ENCODE measurements at regions not wholly inside any gene's neighbourhood (a gene's known extent, or its start where the extent isn't known, plus 50 kb on each side); places are given as distances from the start of the nearest gene placed in this dataset.
"Not testable (repeated sequence)": the region's sequence is repeated elsewhere in the genome, so short reads cannot be mapped to it uniquely, and the experiment has no call there.

DNA sequence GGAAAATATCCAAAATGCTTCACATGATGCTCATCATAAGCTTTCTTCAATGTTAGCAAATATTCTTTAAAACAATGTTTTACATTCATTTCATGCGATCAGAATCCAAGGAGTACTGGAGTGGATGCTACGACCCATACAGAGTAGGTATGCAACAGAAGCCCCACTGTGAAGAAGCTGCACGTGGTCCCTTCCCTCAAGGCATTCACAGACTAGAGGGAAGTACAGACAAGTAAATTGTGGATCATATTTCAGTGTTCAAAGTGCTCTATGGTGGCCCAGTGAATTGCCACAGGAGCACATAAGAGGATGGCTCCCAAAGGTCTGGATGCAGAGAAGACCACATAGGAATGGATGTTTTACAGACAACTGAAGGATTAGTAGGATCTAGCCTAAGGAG is 789.9 kb downstream of the IGSF11 start:
- no peak for DNase-seq

DNA sequence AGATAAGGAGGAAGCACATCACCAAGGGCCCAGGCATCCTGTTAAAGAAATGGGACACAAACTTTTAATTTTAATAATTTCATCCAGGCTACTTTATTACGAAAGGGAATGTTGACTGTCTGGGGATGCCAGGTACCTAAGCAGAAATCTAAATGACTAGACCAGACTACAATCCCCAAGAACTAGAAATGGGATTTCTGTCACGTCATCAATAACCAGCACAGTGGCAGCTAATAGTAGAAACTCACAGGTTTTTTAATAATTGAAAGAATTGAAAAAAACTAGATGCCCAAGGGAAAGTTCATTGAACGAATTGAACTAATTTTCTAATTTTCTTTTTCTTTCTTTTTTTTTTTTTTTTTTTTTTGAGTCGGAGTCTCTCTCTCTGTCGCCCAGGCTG is 789.3 kb downstream of the IGSF11 start:
- no peak for DNase-seq

GRCh38 chr3:118258850-118259249 is 775.8 kb downstream of the IGSF11 start:
- DNase-seq, result not testable (repeated sequence)

DNA sequence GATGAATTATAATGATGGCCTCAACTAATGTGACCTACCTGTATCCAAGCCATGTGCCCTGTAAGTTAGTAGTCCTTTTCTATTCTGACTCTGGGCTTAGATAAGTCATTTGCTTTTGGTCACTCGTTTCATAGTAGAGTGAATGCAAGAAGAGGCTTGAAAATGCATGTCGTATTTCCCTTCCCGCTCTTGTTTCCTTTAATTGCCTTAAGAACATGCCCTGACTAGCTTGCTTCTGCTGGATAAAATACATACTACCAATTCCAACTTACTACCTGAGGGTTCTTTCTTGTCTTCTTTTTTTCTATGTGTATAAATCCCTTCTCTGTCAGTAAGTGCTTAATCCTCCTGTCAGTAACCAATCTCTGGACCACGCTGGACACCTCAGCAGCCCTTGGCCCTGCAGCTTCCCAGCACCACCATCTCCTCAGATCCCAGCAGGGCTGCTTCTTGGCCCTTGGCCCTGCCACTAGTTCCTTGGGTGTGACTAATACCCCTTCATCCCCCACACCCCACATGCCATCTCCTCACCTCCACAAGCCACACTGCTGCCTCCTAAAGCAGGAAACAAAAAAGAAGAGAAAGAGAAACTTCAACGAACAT is 771.7 kb downstream of the IGSF11 start:
- DNase-seq, result no peak

GRCh38 chr3:118267588-118267987 is 767.1 kb downstream of the IGSF11 start:
- DNase-seq, result no peak

DNA sequence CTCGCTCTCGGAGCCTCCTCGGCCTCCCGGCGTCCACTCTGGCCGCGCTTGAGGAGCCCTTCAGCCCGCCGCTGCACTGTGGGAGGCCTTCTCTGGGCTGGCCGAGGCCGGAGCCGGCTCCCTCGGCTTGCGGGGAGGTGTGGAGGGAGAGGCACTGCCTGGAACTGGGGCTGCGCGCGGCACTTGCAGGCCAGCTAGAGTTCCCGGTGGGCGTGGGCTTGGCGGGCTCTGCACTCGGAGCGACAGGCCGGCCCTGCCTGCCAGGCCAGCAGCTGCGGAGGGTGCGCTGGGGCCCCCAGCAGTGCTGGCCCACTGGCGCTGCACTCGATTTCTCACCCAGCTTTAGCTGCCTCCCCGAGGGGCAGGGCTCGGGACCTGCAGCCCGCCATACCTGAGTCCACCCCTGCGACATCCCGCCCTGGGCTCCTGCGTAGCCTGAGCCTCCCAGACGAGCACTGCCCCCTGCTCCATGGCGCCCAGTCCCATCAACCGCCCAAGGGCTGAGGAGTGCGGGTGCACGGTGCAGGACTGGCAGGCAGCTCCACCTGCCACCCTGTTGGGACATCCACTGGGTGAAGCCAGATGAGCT is 765.0 kb downstream of the IGSF11 start:
- DNase-seq, result no peak

DNA sequence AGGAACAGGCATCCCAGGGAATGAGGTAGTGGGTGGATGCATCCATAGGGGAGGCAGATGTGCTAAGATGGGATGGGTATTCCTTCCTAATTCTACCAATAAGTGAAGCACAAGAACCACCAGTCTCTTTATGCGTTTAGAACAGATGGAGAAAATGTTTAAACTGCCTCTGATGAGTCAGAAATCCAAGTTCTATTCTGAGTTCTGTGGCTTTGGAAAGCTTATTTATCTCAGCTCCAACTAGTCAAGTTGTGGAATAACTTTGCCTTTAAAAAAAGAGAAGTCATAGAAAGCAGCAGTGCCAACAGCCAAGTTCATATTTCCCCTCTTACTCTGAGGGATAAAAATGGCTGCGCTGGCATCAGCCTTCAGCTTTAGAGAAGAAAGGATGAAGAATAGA is 761.7 kb downstream of the IGSF11 start:
- DNase-seq, result no peak

DNA sequence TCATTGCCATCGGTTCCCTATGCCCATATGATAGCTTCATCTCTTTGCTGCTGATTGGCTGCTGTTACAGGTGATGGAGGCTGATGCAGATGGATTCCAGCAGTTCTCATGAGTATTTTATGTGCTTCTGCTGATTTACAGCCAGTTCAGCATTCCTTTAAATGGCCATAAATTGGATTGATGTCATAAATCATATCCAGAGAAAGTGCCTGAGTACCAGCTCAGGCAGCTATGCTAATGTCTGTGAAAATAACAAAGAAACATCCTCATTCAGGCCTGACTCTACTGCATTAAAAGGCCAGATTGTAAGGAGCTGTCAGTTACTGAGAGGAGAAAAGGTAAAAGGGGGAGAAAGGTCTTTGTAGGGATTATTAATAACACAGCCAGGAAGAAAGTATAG is 756.8 kb downstream of the IGSF11 start:
- no peak for DNase-seq

- no peak for DNase-seq
Measured at GRCh38 chr3:118292841-118293240, 741.8 kb downstream of the IGSF11 start.

- no peak for DNase-seq
Measured at GRCh38 chr3:118298133-118298532, 736.5 kb downstream of the IGSF11 start.

GRCh38 chr3:118304557-118304956 is 730.1 kb downstream of the IGSF11 start:
- no peak for DNase-seq

DNA sequence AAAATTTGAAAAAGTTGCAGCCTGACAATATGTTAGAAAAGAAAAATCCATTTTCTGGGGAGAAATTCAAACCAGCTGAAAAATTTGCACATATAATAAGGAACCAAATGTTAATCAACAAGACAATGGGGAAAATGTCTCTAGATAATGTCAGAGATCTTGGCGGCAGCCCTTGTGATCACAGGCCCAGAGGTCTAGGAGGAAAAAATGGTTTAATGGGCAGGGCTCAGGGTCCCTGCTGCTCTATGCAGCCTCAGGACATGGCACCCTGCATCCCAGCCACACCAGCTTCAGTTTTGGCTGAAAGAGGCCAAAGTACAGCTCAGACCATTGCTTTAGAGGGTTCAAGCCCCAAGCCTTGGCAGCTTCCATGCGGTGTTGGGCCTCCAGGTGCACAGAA is 701.9 kb downstream of the IGSF11 start:
- DNase-seq, result no peak

GRCh38 chr3:118337649-118338048 is 697.0 kb downstream of the IGSF11 start:
- DNase-seq, result no peak

- no peak for DNase-seq
Measured at GRCh38 chr3:118347396-118348168, 687.1 kb downstream of the IGSF11 start.

DNA sequence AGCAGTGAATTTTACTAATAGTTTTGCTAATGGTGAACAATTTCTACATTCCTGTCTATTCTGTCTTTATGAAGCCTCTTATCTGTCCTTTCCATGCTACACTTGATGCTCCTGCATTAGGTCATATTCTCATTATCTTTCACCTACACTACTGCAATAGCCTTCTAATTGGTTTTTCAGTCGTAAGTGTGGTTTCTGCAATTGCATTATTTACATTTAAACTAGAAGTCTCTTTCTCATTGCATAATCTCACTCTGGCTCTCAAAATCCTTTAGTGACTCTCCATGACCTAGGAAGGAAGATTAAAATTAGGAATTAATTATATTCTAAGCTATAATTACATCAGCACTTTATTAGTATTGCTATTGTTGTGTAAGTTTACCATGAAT is 686.5 kb downstream of the IGSF11 start:
- DNase-seq, result no peak

DNA sequence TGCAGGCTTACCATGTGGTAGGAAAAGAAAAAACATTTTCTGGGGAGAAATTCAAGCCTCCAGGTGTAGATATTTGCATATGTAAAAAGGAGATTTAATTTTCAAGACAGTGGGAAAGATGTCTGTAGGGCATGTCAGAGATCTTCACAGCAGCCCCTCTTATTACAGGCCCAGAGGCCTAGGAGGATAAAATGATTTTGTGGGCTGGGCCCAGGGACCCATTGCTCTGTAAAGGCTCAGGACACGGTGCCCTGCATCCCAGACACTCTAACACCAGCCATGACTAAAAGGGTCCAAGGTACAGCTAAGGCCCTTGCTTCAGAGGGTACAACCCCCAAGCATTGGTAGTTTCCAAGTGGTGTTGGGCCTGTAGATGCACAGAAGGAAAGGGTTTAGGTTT is 680.1 kb downstream of the IGSF11 start:
- DNase-seq, result no peak

DNA sequence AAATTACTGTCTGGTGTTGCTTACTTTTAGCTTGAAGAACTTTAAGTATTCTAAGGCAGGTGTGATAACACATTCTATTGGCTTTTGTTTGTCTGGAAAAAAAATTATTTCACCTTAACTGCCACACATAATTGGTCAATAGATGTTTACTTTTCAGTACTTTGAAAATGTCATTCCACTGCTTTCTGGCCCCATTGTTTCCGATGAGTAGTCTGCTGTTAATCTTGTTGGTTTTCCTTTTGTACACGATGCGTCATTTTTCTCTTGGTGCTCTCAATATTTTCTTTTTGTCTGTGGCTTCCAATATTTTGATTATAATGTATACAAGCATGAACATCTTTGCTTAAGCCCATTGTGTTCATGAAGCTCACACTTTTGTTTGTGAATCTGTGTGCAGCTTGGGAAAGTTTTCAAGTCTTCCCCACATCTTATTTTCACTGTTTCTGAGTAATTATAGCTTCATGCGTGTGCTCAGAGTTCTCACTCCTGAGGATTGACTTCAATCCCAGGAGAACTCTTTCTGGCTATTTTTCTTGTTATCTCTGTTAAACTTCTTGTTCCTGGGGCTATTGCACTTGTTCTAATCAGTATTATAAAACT is 664.7 kb downstream of the IGSF11 start:
- DNase-seq, result no peak

DNA sequence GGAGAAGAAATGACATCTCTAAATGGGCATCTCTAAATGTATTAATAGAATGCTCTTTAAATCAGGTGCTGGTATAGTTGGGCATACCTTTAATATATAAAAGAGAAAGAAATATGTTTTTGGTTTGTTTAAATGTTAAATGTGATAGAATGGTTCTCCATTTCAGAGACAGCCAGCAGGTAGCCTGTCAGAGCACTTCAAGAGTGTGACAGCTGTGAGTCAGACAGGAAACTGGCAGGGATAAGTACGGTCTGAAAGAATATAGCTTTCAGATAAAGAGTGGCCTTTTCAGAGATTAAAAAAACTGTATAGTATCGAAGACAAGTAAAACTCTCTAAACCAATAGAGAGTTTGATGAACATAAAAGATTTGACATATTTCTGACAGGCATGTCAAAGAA is 654.1 kb downstream of the IGSF11 start:
- DNase-seq, result no peak

- no peak for DNase-seq
Measured at GRCh38 chr3:118396491-118396890, 638.2 kb downstream of the IGSF11 start.

DNA sequence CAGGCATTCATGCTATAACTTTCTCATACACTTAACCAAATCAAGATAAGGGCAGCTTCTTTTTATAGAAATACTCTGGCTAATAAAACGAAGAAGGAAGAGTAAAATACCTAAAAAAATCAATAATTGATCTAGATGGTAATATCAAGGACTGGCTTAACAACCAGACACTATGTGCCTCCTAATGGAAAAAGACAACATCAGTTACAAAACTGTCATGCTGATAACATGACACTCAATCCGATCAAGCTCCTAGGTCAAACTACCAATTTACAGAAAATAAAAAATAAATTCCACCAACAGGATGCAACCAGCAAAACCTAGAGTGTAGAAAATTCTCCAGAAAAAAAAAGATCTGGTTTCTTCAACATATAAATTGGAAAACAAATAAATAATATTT is 634.6 kb downstream of the IGSF11 start:
- no peak for DNase-seq

GRCh38 chr3:118400886-118401285 is 633.8 kb downstream of the IGSF11 start:
- DNase-seq, result no peak

DNA sequence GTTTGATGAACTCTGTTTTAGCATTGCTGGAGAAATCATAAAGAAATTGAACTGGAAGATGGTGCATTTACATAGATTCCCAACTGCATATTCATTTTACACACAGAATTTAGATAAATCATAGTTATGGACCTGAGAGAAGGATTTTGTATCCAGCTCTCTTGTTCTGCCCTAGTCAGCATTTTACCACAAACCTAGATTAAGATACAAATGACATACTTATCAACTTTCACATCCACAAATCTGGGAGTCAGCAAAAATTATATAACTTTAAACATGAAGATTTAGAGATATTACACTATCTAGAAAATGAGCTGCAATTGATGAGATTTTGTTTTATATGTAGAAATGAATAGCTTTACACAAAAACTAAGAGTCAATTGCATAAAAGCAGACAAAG is 632.8 kb downstream of the IGSF11 start:
- no peak for DNase-seq

DNA sequence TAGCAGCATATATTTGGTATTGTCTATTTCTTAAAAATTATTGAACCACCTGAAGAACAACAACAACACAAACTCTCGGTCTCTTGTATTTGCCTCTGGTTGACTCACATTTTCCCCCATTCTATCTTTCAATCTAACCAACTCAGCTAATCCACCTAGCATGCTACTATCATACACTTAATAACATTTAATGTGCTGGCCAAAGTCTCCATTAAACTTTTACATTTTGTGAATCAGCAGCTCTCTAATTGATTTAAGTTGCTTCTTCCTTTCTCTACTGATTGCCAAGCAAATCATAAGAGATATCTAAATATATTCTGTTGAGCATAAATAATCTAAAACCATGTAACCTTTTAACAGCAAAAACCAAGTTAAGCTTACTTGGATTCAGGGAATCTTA is 631.7 kb downstream of the IGSF11 start:
- no peak for DNase-seq

GRCh38 chr3:118406562-118406961 is 628.1 kb downstream of the IGSF11 start:
- no peak for DNase-seq

All from SW 1271 (cell line).